Glutamatergic neuron (in vitro differentiated cells): ENCODE measurements at regions not wholly inside any gene's neighbourhood (a gene's known extent, or its start where the extent isn't known, plus 50 kb on each side); places are given as distances from the start of the nearest gene placed in this dataset.

Experiments
- DNase-seq: peaks from one replicate; pipeline ENCODE4 v3.0.0; 2022
- H3K27ac Mint-ChIP-seq: one replicate; pipeline ENCODE4 v1.8.0; 2020; ENCODE audit warnings: mild to moderate bottlenecking, mixed read lengths, inconsistent platforms; ENCODE audit not compliant: unreplicated experiment
- H3K27me3 Mint-ChIP-seq: one replicate; pipeline ENCODE4 v1.8.0; 2020; ENCODE audit warnings: mild to moderate bottlenecking, moderate library complexity, mixed read lengths, inconsistent platforms; ENCODE audit not compliant: unreplicated experiment
- H3K36me3 Mint-ChIP-seq: one replicate; pipeline ENCODE4 v1.8.0; 2020; ENCODE audit warnings: mild to moderate bottlenecking, mixed read lengths, inconsistent platforms; ENCODE audit not compliant: unreplicated experiment
- H3K4me1 Mint-ChIP-seq: one replicate; pipeline ENCODE4 v1.8.0; 2020; ENCODE audit warnings: mild to moderate bottlenecking, low read depth, mixed read lengths, inconsistent platforms; ENCODE audit not compliant: unreplicated experiment
- H3K4me3 Mint-ChIP-seq: one replicate; pipeline ENCODE4 v1.8.0; 2020; ENCODE audit warnings: mild to moderate bottlenecking, mixed read lengths, inconsistent platforms; ENCODE audit not compliant: unreplicated experiment
- H3K9me3 Mint-ChIP-seq: one replicate; pipeline ENCODE4 v1.8.0; 2020; ENCODE audit warnings: mild to moderate bottlenecking, moderate library complexity, mixed read lengths, inconsistent platforms; ENCODE audit not compliant: unreplicated experiment
- CTCF ChIP-seq: fragments of 200-600 bp; sonication (generic); IDR thresholded peaks from one replicate; pipeline ENCODE4 v1.5.0; 2021; ENCODE audit not compliant: partially characterized antibody, unreplicated experiment

DNA sequence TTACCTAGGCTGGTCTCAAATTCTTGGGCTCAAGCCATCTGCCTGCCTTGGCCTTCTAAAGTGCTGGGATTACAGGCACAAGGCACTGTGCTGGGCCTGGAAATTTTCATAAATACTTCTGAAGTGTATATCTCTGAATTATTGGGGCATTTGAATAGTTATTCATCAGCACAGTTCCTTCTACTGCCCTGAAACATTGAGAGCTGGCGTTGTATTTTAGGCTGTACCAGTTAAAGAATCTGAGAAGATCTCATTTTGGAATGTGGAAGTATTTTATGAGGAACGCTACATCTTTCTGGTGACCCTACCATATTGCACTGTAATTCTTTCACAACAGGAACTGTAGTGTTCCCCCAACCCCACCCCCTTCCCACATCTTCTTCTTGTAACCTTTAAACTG lies 349.0 kb upstream of the RGS6 start:
- Mint-ChIP-seq H3K4me3 (no peak overlapping the region), H3K27ac (no peak overlapping the region), H3K36me3 (no peaks in the 10 kb centered on the region), H3K4me1 (peaks cover 9% of the 10 kb centered on the region), H3K27me3 (peaks cover 2% of the 10 kb centered on the region), H3K9me3 (peaks cover 1% of the 10 kb centered on the region)
- no peak for TF ChIP-seq CTCF
- no peak for DNase-seq

DNA sequence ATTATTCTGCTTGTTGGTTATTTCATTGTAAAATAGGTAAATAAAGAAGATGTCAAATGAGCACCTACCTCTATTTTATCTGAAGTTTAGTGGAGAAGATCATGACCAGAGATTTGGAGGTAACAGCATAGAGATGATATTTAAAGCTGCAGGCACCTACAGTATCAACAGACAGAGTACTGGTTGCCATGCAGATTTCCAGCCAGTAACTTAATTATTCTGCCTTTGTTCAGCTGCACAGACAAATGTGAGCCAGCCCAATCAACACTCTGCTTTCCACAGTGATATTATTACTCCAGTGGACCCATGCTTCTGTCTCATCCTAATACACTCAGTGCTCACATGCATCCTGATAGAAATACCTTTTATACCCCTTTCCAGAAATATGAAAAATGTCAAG lies 348.5 kb upstream of the RGS6 start:
- Mint-ChIP-seq H3K27me3 (peaks cover 2% of the 10 kb centered on the region), H3K27ac (no peak overlapping the region), H3K4me3 (no peak overlapping the region), H3K9me3 (peaks cover 1% of the 10 kb centered on the region), H3K36me3 (no peaks in the 10 kb centered on the region), H3K4me1 (peaks cover 9% of the 10 kb centered on the region)
- TF ChIP-seq CTCF: no peak
- DNase-seq: no peak

DNA sequence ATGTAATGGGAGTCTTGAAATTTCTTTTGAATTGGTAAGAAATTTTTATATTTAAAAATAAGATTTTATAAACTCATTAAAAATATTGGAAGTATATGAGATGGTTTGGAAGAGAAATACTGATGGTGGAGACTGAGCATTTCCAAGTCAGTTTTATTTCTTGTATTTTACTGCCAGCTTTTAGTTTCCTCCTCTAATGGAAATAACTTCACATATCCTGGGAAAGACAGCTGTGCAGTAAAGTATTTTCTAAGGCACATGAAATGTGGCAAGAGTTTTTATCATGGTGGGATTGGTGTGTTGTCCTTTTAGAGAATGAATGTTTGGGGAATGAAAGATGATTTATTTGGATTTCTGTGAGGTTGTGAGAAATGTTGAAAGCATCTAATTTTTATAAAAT lies 346.9 kb upstream of the RGS6 start:
- H3K4me1 Mint-ChIP-seq: peaks cover 4% of the 10 kb centered on the region
- no peak for DNase-seq
- H3K27me3 Mint-ChIP-seq: peaks cover 2% of the 10 kb centered on the region
- H3K27ac Mint-ChIP-seq: no peak overlapping the region
- H3K9me3 Mint-ChIP-seq: no peaks in the 10 kb centered on the region
- H3K36me3 Mint-ChIP-seq: no peaks in the 10 kb centered on the region
- no peak for TF ChIP-seq CTCF
- no peak overlapping the region for H3K4me3 Mint-ChIP-seq

DNA sequence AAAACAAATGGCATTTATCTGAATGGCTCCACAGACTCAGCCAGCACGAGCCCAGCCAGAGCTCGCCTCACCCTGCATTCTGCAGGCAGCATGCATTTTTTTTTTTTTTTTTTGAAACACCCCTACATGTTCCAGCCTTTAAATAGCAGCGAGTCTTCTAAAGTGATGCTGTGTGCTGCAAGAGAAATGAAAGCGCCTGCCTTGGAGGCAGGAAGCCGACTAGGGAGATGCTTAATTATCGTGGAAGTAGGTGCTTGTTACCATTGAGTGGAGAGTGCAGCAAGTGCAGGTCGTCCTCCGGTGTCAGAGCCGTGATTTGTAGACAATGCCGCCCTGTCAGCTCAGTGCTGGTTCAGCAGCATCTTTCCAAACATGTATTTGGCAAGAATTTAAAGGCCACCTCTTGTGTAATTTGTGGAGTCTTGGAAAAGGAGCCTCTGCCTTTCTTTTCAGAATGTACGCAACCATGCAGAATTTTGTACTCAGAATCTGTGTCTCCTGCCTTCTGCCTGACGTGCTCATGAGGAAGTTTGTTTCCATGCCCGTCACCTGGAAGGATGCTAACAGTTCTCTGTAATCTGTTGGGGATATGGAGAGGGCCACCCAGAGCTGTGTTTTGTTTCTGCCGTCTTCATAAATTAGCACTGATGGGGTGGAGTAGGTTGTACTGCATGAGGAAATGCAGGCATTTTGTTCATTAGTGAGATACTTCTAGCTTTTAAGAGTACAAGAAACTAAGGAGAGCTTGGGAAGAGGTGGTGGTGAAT lies 345.9 kb upstream of the RGS6 start:
- H3K9me3 Mint-ChIP-seq: no peaks in the 10 kb centered on the region
- peaks cover 2% of the 10 kb centered on the region for H3K27me3 Mint-ChIP-seq
- TF ChIP-seq CTCF: no peak
- no peak overlapping the region for H3K27ac Mint-ChIP-seq
- DNase-seq: no peak
- no peaks in the 10 kb centered on the region for H3K36me3 Mint-ChIP-seq
- no peak overlapping the region for H3K4me3 Mint-ChIP-seq
- peaks cover 4% of the 10 kb centered on the region for H3K4me1 Mint-ChIP-seq

DNA sequence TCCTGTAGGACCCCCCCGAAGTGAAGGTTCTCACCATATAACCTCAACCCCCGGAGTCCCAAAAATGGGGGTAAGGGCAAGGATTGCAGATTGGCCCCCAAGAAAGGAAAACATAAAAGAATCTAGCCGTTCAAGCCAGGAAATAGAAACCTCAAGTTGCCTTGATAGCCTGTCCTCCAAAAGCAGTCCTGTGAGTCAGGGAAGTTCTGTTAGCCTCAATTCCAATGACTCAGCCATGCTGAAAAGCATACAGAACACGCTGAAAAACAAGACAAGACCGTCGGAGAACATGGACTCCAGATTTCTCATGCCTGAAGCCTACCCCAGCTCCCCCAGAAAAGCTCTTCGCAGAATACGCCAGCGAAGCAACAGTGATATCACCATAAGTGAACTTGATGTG lies 344.2 kb upstream of the RGS6 start:
- no peak overlapping the region for H3K4me3 Mint-ChIP-seq
- no peak for DNase-seq
- no peaks in the 10 kb centered on the region for H3K9me3 Mint-ChIP-seq
- peaks cover 4% of the 10 kb centered on the region for H3K4me1 Mint-ChIP-seq
- no peaks in the 10 kb centered on the region for H3K36me3 Mint-ChIP-seq
- H3K27ac Mint-ChIP-seq: no peak overlapping the region
- H3K27me3 Mint-ChIP-seq: no peaks in the 10 kb centered on the region
- TF ChIP-seq CTCF: no peak
